ENCODE measurements at regions not wholly inside any gene's neighbourhood (a gene's known extent, or its start where the extent isn't known, plus 50 kb on each side); places are given as distances from the start of the nearest gene placed in this dataset.

GRCh38 chr2:234334756-234335155 is 162.1 kb downstream of the ARL4C start:
- no peak for DNase-seq

GRCh38 chr2:234334151-234334550 is 162.7 kb downstream of the ARL4C start:
- no peak for DNase-seq

- no peak for DNase-seq
Observed at GRCh38 chr2:234333168-234334130, 163.4 kb downstream of the ARL4C start.

GRCh38 chr2:234331966-234332365 is 164.9 kb downstream of the ARL4C start:
- no peak for DNase-seq

- no peak for DNase-seq
Observed at GRCh38 chr2:234331566-234331965, 165.3 kb downstream of the ARL4C start.

GRCh38 chr2:234330902-234331301 is 166.0 kb downstream of the ARL4C start:
- no peak for DNase-seq

GRCh38 chr2:234329202-234329960 is 167.5 kb downstream of the ARL4C start:
- DNase-seq = no peak

- DNase-seq = no peak
Observed at GRCh38 chr2:234328444-234328990, 168.4 kb downstream of the ARL4C start.

GRCh38 chr2:234326694-234327093 is 170.2 kb downstream of the ARL4C start:
- no peak for DNase-seq

- no peak for DNase-seq
Observed at GRCh38 chr2:234324116-234324515, 172.8 kb downstream of the ARL4C start.

- no peak for DNase-seq
Observed at GRCh38 chr2:234322766-234323465, 174.0 kb downstream of the ARL4C start.

- no peak for DNase-seq
Observed at GRCh38 chr2:234320066-234320465, 176.8 kb downstream of the ARL4C start.

GRCh38 chr2:234318361-234318760 is 178.5 kb downstream of the ARL4C start:
- no peak for DNase-seq

- DNase-seq = no peak
Observed at GRCh38 chr2:234313558-234313957, 183.3 kb downstream of the ARL4C start.

- DNase-seq = no peak
Observed at GRCh38 chr2:234310166-234310565, 186.7 kb downstream of the ARL4C start.

- DNase-seq = no peak
Observed at GRCh38 chr2:234309431-234309830, 187.4 kb downstream of the ARL4C start.

GRCh38 chr2:234308813-234309195 is 188.1 kb downstream of the ARL4C start:
- no peak for DNase-seq

- no peak for DNase-seq
Observed at GRCh38 chr2:234308073-234308812, 188.6 kb downstream of the ARL4C start.

- DNase-seq = no peak
Observed at GRCh38 chr2:234307322-234307961, 189.4 kb downstream of the ARL4C start.

- no peak for DNase-seq
Observed at GRCh38 chr2:234306426-234307173, 190.3 kb downstream of the ARL4C start.

GRCh38 chr2:234305846-234306245 is 191.0 kb downstream of the ARL4C start:
- DNase-seq = no peak

Data from bone marrow (tissue), 2 donors.